ENCODE measurements at regions not wholly inside any gene's neighbourhood (a gene's known extent, or its start where the extent isn't known, plus 50 kb on each side); places are given as distances from the start of the nearest gene placed in this dataset.

DNA sequence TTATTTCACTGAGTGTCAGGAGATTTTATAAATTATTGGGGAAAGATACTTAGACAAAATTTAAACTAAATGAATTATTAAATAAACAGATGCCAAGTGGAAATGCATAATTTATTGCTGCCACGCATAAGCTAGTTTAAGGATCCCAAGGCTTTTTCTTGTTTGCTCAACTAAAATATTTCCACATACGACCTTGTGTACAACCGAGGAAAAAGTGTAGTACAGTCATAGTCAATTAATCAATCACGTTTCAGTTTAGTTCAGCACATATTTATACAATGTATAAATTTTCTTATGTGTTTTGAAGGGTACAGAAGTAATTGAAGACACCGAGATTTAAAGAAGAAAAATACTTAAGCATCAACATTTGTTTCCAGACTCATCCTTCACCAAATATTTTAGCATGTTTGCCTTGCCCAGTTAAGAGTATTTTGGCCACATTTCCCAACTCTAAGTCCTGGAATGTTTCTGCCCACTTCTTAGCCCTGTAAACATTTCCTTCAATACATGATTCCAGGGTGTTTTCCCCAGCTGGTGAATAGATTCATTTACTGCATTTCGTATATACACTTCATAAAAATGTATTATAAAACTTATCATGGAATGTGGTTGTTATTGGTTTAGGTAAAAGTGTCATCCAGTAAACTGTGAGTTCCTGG lies 652.9 kb downstream of the ELAVL2 start:
- TF ChIP-seq CTCF (tag by site-specific recombination; IDR thresholded peaks at IDR 0.05) (no peak), SP3 (tag by site-specific recombination; IDR thresholded peaks at IDR 0.05) (no peak), SP7 (tag by site-specific recombination; IDR thresholded peaks at IDR 0.05) (no peak), ZNF843 (tag by site-specific recombination; IDR thresholded peaks at IDR 0.05) (no peak), ZNF792 (tag by site-specific recombination; IDR thresholded peaks at IDR 0.05) (no peak), REST (tag by site-specific recombination; IDR thresholded peaks at IDR 0.05) (no peak), RBAK (tag by site-specific recombination; IDR thresholded peaks at IDR 0.05) (no peak), ZNF544 (tag by site-specific recombination; IDR thresholded peaks at IDR 0.05) (no peak)
- TF ChIP-seq, protein P1, sequence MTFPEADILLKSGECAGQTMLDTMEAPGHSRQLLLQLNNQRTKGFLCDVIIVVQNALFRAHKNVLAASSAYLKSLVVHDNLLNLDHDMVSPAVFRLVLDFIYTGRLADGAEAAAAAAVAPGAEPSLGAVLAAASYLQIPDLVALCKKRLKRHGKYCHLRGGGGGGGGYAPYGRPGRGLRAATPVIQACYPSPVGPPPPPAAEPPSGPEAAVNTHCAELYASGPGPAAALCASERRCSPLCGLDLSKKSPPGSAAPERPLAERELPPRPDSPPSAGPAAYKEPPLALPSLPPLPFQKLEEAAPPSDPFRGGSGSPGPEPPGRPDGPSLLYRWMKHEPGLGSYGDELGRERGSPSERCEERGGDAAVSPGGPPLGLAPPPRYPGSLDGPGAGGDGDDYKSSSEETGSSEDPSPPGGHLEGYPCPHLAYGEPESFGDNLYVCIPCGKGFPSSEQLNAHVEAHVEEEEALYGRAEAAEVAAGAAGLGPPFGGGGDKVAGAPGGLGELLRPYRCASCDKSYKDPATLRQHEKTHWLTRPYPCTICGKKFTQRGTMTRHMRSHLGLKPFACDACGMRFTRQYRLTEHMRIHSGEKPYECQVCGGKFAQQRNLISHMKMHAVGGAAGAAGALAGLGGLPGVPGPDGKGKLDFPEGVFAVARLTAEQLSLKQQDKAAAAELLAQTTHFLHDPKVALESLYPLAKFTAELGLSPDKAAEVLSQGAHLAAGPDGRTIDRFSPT (tag by site-specific recombination; IDR thresholded peaks at IDR 0.05): no peak
- TF ChIP-seq, protein P2, sequence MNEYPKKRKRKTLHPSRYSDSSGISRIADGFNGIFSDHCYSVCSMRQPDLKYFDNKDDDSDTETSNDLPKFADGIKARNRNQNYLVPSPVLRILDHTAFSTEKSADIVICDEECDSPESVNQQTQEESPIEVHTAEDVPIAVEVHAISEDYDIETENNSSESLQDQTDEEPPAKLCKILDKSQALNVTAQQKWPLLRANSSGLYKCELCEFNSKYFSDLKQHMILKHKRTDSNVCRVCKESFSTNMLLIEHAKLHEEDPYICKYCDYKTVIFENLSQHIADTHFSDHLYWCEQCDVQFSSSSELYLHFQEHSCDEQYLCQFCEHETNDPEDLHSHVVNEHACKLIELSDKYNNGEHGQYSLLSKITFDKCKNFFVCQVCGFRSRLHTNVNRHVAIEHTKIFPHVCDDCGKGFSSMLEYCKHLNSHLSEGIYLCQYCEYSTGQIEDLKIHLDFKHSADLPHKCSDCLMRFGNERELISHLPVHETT (tag by site-specific recombination; IDR thresholded peaks at IDR 0.05): no peak
- TF ChIP-seq, protein P3, sequence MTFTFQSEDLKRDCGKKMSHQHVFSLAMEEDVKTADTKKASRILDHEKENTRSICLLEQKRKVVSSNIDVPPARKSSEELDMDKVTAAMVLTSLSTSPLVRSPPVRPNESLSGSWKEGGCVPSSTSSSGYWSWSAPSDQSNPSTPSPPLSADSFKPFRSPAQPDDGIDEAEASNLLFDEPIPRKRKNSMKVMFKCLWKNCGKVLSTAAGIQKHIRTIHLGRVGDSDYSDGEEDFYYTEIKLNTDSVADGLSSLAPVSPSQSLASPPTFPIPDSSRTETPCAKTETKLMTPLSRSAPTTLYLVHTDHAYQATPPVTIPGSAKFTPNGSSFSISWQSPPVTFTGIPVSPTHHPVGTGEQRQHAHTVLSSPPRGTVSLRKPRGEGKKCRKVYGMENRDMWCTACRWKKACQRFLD (tag by site-specific recombination; IDR thresholded peaks at IDR 0.05): no peak
